Heart left ventricle (tissue), 13 donors: ENCODE measurements at regions not wholly inside any gene's neighbourhood (a gene's known extent, or its start where the extent isn't known, plus 50 kb on each side); places are given as distances from the start of the nearest gene placed in this dataset.

ENCODE experiments used
- POLR2A ChIP-seq, 2 donors: fragments of 450-650 bp; IDR thresholded peaks; one replicate each; pipeline ENCODE4 v1.6.1; 2017; ENCODE audit warnings: antibody characterized with exemption in 2 of 2, mild to moderate bottlenecking in 2 of 2, moderate library complexity in 2 of 2
- TF ChIP-seq, protein P1 (sequence below), 12 donors: fragments of 200-600 bp; sonication (generic) in 4 of 12; IDR thresholded peaks; one replicate each; pipeline versions ENCODE4 v1.5.0 to v1.8.0; 2018 to 2022; ENCODE audit warnings: antibody characterized with exemption in 12 of 12, mild to moderate bottlenecking in 5 of 12
- donor health status: ischemic (EF 13 %, LVEDD 7.1; RV severe dilation, severe dysfunction).
- donor health status: DM: no; HTN: yes; CAD: no.
- donor health status: DM: no; HTN: no; CAD: no.
- donor health status: ischemic (EF 25% LVEDD 6.9; RV normal size, moderate dysfunction).
- donor health status: ischemic (EF 25% LVEDD 5.7; RV mildly dilated, moderate dysfunction).
- donor health status: ischemic (EF 35%, LVEDD 5.7; RV mildly dilated, moderate dysfunction).
- donor health status: nonischemic (EF 11% LVEDD 7.7; RV severe dilation, severe dysfunction).
- donor health status: DM: yes; HTN: yes; CAD: no.
- donor health status: PGD.
- donor health status: ischemic (EF 29% LVEDD 5.4; RV normal size, mild dysfunction).
- donor health status: nonischemic (EF 23%, LVEDD 6.1; RV moderate dilation, normal function).

DNA sequence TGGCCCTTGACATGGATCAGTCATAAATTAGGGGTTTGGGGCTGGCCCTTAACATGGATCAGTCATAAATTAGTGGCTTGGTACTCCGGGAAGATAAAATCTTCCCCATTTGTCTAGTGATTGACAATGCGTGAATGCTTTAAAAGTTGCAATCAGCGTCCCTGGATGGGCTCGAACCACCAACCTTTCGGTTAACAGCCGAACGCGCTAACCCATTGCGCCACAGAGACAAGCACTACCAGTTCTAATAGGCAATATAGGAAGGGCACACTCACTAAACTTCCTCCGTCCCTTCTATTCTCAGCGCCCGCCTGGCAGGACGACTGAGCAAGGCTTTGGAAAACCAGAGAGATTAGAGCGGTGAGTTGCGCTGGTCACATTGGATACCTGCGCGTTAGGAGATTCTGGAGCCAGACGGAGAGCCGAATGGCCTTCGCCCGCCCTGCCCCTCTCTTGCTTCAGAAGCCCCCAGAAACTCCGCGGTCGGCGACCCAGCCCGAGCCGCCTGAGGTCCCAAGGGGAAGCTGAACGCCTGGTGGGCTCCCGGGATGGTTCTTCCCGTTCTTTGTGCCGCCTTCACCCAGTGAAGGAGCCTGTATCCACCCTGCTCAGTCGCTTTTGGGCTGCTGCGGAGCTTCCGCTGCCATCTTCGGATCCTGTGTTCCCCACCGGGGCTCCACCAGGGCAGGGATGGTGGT is 235.9 kb downstream of the FAM72C start:
- TF ChIP-seq, protein P1, sequence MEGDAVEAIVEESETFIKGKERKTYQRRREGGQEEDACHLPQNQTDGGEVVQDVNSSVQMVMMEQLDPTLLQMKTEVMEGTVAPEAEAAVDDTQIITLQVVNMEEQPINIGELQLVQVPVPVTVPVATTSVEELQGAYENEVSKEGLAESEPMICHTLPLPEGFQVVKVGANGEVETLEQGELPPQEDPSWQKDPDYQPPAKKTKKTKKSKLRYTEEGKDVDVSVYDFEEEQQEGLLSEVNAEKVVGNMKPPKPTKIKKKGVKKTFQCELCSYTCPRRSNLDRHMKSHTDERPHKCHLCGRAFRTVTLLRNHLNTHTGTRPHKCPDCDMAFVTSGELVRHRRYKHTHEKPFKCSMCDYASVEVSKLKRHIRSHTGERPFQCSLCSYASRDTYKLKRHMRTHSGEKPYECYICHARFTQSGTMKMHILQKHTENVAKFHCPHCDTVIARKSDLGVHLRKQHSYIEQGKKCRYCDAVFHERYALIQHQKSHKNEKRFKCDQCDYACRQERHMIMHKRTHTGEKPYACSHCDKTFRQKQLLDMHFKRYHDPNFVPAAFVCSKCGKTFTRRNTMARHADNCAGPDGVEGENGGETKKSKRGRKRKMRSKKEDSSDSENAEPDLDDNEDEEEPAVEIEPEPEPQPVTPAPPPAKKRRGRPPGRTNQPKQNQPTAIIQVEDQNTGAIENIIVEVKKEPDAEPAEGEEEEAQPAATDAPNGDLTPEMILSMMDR (IDR thresholded peaks at IDR 0.05) = no peak
- TF ChIP-seq POLR2A (IDR thresholded peaks at IDR 0.05) = no peak
